ENCODE measurements at regions not wholly inside any gene's neighbourhood (a gene's known extent, or its start where the extent isn't known, plus 50 kb on each side); places are given as distances from the start of the nearest gene placed in this dataset.

DNA sequence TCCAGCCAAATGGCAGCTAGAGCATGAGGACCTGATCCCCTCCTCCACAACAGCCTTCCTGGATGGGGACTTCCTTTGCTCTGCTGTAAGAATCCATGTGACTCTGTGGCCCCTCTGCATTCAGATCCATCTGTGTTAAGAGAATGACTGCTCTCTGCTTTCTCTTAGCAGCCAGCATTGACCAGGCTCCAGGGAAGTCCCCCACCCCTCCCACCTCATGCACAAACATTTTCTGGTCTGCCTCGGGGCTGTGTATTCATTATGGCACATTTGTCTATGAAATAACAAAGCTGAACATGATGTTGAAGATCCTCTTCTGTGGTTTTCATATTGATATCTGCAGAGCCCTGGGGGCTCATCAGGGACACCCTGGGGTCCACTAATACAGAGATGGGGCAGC lies 201.7 kb downstream of the NUAK1 start:
- in situ Hi-C loops (cut with MboI; ENCODE audit: low sequenced_read_pairs), result no loop called here

DNA sequence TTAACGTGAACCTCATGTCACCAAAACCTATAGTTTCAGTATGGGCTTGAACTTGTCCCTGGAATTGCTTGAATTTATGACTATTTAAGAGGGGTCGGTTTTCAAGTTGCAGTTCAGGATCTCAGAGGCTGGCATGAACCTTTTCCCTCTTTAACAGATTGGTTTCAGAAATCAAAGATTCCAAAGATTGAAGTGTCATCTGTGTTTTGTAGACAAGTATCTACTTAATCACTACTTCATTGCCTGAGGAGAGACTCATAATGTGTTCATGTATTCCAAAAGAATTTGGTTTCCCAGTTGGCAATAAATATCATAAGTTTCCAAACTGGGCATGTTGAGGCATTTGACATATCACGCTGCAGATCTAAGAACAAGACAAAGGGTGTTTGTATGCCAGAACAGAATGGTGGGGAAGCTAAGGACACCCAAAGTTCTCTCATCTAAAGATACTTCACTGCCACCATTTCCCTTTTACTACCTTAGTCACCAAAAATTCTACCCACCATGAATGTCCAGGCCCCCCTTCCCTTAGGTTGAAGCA lies 199.5 kb downstream of the NUAK1 start:
- in situ Hi-C loops (cut with MboI; ENCODE audit: low sequenced_read_pairs), result no loop called here

DNA sequence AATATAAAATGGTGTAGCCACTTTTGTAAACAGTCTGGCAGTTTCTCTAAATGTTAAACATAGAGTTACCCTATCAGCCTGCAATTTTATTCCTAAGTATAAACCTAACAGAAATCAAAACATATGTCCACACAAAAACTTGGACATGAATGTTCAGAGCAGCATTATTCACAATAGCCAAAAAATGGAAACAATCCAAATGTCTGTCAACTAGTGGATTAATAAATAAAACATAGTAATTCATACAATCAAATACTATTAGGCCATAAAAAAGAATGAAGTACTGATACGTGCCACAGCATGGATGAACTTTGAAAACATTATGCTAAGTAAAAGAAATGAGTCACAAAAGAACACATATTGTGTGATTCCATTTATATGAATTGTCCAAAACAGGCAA lies 196.5 kb downstream of the NUAK1 start:
- in situ Hi-C loops (cut with MboI; ENCODE audit: low sequenced_read_pairs), result no loop called here

DNA sequence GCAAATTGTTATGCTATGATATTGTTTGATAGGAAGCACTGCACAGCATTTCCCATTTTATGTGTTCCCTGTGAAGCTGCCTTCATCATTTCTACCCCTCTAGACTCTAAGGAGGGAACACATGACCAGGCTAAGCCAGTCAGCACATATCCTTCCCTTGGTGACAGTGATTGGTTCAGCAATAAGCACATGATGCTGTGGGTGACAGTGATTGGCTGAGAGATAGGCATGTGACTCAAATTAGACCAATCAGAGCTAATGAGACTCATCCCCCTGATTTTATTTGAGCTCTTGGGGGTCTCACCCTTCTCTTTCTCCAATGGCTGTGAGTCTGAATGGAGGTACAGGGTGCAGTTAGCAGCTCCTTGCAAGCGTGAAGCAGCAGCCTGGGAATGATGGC lies 195.2 kb downstream of the NUAK1 start:
- in situ Hi-C loops (cut with MboI; ENCODE audit: low sequenced_read_pairs), result no loop called here

DNA sequence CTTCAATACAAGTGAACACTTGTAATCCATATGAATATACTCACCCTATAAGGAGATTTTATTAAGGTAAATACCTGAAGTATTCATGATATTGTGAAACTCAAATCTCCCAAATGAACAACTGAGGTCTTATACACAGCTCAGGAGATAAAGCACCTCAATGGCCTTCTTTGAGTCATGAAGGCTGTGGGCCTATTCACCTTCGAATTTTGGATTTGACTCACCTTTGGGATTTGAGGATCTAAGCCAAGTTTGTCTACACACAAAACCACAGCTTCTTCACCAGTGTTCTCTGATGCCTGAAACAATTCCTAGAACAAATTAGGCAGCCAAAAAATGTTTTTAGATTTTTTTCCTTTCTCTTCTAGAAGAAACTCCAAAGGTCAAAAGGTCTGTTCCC lies 194.1 kb downstream of the NUAK1 start:
- in situ Hi-C loops (cut with MboI; ENCODE audit: low sequenced_read_pairs), result no loop called here

DNA sequence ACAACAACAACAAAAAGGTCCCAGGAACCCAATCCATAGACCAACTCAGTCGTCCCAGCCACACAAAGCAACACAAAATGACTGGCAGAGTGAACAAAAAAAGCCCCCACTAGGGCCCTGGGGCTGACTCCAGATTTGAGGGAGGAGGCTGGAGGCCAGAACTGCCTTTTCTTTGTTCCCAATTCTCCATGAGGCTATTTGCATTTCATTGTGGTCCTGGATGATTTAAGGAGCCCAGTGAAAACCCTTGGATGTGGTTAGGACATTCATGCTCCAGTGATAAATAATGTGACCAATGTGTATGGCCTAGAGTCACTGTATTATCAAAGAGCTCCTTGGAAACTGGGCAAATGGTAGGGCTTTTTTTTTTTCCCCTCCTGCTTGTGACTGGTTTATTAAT lies 192.9 kb downstream of the NUAK1 start:
- in situ Hi-C loops (cut with MboI; ENCODE audit: low sequenced_read_pairs), result no loop called here

DNA sequence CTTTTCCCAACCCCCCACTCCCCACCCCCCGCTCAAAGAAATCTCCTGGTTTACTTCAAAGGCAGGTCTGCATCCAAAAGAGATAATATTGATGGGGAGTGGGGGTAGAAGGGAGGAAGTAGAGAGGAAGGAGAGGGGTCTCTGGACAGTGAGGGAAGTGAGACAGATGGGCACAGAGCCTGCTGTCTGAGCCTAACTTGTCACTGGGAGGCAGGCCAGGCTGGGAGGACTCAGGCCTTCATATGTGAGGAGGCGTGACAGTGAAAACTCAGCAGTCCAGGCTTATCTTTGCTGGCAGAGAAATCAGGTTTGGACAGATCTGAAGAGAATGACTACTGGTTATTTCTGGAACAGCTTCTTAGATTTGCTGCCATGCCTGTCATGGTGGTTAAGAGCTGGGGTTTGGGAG lies 192.3 kb downstream of the NUAK1 start:
- in situ Hi-C loops (cut with MboI; ENCODE audit: low sequenced_read_pairs), result no loop called here

DNA sequence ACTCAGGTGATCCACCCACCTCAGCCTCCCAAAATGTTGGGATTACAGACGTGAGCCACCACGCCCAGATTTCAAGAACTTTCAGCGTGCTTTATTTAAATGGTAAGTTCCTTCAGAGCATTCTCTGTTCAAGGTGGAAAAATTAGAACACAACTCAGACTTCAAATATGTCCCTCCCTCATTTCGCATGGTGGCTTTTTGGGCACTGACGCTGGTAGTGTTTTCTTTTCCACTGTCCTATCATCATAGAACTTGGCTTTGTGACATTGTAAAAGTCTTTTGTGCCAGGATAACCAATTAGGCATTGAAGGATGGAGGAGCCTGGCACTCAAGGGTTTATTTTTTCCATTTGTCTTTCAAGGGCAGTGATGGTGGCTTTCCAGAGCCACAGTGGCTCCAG lies 190.8 kb downstream of the NUAK1 start:
- in situ Hi-C loops (cut with MboI; ENCODE audit: low sequenced_read_pairs), result no loop called here

DNA sequence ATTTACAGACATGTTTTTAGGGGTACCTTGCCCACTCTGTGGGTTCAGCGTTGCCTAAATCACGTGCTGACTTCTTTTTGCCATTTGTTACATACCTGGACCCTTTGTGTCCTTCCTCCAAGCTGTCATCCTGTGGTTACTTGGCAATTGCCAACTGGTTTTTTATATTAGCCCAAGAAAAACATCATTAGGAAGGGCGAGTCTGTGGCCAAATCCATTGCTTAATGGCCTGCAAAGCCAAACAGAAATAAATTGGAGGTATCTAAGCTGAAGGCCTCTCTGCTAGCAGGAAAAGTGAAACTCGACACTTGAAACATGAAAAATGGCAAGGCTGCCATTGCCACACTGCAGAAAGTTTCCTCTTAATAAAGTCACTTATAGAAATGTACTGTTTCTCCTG lies 190.4 kb downstream of the NUAK1 start:
- in situ Hi-C loops (cut with MboI; ENCODE audit: low sequenced_read_pairs), result no loop called here

DNA sequence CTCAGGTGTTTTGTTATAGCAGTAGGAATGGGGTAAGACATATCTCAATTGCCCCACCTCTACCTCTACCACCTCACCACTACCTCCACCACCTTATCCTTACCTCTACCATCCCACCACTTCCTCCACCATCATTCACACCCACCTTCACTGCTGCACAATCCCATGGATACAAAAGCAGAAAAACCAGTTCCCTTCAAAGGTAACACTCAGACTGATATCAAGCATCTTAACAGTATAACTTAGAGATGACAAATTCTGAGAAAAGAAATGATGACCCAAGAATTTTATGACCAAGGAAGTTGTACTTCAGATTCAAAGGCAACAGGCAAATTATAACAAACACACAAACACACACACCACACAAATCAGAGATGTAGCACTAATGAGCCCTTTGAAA lies 189.4 kb downstream of the NUAK1 start:
- in situ Hi-C loops (cut with MboI; ENCODE audit: low sequenced_read_pairs), result no loop called here

DNA sequence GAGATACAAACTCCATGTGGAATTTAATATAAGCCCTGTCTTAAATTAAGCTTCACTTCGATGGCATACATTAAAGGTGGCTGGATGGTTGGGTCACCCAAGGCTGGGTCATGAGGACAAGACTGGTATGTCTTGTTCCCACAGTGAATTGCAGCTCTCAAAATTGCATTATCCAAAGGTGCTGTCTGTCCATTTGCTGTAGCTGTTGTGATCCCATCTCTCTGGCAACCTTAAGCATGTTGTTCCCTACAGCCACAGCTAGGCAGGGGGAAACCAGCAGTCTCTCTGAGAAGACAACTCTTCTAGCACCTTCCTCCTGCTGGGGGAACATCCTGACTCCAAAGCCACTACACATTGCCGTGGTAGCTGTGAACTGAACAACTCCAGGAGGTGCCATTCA lies 187.0 kb downstream of the NUAK1 start:
- in situ Hi-C loops (cut with MboI; ENCODE audit: low sequenced_read_pairs), result no loop called here

DNA sequence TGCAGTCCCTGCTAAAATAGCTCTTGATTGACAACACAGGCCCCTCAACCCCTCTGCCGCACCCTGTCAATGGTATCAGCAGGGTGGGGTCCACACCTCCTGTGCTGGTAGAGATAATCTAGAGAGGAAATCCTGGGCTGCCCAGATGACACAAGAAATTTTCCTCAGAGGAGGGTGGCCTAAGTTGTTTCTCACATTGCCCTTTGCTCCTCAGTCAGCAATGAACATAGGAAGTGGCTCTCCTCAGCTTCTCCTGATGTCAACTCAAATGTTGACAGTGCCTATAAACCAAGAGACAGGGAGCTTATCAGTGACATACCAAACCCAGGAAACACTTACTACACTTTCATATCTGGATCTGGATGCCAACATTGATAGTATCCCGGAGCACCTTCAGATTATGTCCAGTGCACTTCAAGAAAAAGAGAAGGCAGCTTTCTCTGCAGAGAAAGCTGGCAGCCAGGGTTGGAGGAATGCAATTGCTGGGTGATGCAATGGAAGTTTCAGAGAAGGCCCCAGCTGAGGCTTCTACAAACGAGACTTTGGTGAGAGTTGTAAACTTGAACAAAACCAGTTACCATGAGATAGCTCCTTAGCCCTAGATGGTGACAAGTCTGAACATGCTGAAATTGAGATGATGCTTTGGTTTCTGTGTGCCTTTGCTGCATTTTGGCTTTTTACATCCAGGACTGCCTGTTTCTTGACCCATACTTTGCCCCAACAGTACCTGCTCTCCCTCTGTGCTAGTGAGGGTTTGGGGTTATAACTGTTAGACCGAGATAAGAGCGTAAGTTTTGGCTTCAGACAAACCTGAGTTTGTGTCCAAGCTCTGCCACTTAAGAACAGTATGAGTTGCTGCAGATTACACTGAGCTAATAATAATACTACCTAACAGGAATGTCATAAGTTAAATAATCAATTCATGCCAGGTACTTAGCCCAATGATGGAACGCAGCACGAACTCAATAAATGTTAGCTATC lies 183.5 kb downstream of the NUAK1 start:
- in situ Hi-C loops (cut with MboI; ENCODE audit: low sequenced_read_pairs), result no loop called here

DNA sequence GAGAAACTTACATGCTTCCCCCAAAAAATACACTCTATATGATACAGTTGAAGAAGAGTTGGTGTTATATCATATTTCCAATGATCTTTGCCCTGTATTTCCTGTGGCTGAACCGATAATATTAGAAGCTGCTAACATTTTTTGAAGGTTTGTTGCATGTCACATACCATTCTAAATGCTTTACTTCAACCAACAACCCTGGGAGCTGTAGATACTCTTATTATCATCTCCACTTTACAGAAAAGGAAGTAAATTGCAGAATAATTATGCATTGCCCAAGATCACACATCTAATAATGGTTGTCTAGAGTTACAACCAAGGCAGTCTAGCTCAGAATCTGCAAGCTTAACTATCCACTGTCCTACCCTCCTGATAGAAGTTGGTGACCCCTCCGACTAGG lies 182.8 kb downstream of the NUAK1 start:
- in situ Hi-C loops (cut with MboI; ENCODE audit: low sequenced_read_pairs), result no loop called here

DNA sequence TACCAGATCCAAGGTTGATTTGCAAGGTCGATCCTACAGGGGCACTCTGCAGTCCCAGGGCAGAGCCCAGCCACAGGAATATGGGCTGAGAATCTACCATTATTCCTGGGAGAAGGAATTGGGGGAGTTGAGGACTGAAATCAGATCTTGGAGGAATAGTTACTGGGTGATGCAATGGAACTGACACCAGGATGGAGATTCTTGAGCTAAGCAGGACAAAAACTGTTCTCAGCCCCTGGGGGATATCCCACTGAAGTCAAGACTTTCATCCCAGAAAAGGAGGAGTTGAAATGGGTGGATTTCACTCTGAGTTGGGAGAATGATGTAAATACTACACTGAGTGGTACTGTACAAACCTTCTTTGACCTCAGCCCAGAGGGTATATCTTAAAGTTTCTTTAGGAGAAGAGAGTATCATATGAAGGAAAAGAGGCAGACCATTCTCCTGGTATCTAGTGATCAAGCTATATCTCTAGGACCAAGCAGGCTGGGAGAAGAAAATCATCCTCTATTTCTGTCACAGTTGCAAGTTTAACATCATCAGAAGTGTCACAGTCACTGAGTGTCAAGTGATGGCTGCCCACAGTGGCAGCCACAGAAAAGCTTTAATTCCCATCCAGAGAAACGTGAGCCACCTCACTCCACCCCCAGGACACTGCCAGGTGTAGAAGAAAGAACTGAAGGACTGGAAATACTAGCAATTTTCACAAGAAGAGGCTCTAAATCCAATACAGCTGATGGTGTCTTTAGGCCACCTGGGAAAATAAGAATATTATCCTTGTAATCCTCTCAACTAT lies 181.9 kb downstream of the NUAK1 start:
- in situ Hi-C loops (cut with MboI; ENCODE audit: low sequenced_read_pairs), result no loop called here

DNA sequence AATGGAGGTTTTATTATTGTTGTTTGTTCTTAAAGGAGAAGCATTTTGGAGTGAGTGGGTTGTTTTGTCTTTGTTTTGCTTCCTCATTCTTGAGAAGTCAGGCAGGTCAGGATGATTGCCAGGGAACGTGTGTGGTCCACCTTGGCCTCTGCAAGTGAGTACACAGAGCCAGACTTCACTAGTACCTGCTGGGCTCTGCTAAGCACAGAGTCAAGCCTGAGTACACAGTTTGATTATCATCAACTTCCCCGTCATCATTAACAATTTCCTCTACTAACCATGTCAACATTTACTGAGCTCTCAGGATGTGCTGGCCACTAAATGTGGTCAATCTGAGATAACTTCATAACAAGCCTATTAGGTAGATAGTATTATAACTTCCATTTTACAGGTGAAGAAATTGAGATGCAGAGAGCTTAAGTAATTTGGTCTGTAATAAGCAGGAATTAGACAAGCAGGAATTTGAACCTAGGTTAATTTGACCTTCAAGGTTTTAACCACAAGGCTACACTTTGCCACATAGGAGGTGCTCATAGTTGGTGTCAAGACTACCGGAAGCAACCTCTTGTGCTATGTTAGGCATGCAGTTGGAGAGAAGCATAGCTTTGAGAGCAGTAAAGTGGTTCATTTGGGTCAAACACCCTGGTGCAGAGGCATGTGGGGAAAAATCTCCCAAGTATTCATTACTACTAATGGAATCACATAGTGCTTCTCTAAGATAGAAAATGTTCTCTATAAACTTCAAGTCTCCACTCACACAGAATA lies 178.3 kb downstream of the NUAK1 start:
- in situ Hi-C loops (cut with MboI; ENCODE audit: low sequenced_read_pairs), result no loop called here

DNA sequence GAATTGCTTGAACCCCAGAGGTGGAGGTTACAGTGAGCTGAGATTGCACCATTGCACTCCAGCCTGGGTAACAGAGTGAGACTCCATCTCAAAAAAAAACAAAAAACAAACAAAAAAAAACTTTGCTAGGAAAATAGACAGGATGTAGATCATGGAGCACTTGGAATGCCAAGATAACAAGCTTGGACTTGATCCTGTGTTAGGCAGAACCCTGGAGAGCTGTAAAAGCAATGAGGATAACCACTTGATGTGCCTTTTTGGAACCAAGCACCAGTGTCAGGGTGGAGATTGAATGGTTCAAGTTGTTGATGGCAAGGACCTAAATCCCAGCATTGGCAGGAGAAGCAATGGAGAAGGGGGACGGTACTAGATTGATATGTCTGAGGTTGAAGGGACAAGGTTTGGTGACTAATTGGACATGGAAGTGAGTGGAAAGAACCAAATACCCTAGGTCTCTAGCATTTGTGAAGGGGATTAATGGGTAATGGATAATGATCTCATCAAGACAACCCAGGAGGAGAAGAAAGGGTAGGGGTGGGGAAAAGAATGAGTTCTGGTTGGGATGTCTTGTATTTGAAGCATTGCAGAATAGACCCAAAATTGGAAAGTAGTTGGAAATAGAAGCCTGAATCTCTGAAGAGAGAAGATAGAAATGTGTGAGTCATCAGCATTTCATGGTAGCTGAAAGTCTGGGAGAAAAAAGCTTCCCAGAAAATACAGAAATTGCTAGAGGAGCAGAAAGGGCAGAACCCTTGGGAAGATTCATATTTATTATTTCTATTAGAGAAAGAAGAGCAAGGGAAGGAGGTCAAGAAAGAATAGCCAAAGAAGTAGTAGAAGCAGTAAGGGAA lies 176.7 kb downstream of the NUAK1 start:
- in situ Hi-C loops (cut with MboI; ENCODE audit: low sequenced_read_pairs), result no loop called here

DNA sequence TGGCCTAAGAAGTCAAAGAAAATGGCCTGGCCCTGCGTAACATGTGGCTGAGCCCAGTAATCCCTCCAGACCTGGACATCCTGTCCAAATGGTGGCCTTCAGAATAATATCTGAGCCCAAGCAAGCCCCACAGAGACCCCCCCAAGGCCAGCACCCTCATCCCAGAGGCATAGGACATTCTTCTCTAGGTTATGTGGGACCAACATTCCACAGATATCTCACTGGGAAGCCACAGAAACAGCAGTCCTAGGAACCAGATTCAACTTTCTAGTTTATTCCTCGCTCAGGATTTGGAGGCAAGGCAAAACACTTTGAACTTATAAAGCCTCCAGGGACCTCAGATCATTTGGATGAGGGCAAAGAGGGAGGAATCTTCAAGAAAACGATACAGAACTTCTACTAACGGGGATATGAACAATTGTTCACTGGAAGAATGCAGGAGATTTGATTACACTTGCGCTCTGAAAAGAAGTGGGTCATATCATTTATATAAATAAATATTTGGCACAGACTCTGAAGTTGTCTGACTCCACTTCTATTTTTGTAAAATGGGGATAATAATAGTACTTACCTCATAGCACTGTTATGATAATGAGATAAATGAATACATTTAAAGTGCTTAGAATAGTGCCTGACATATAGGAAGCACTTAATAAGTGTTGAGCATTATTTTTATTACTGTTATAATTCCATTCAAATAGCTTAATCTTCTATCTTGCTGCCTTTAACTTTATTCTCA lies 171.5 kb downstream of the NUAK1 start:
- in situ Hi-C loops (cut with MboI; ENCODE audit: low sequenced_read_pairs), result no loop called here

DNA sequence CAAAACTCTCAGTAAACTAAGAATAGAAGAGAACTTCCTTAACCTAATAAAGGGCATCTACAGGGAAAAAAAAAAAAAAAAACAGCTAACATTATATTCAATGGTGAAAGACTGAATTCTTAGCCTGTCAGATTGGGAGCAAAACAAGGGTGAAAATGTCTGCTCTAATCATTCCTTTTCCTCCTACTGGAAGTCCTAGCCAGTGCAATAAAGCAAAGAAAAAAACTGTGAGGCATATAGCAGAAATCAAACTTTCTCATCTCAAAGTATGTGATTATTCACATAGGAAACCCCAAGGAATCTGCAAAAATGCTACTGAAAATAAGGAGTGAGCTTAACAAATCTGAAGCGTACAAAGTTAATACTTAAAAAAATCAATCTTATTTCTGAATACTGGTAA lies 170.7 kb downstream of the NUAK1 start:
- in situ Hi-C loops (cut with MboI; ENCODE audit: low sequenced_read_pairs), result no loop called here

DNA sequence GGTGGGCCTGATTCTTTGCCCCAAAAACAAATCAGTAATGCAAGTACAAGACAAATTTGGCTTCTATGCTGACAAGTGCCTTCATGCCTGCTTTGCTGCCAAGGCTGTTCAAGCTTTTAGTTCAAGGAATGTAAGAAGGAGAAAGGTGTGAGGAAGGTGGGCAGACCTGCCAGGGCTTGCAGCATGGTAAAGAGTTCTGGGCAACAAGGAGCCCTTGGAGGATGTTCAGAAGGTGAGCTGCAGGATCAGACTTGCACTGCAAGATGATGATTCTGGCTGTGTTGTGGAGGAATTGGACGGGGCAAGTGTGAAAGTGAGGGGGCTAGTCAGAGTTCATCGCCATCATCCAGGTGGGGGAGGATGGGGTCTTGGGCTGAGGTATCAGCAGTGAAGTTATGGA lies 167.9 kb downstream of the NUAK1 start:
- in situ Hi-C loops (cut with MboI; ENCODE audit: low sequenced_read_pairs), result no loop called here

Measured in HL-60/S4 treated with phorbol 12-myristate 13-acetate at 8.2 ng/mL for 4 days and 3 days (cell line).